Stimulated activated naive B cell treated with anti-CD40 and anti-IgM and Interleukin-4, amounts not matched to agents 10 μg/mL and 1 μg/mL and 100 μg/mL, for 72 hours (primary cell): ENCODE measurements at regions not wholly inside any gene's neighbourhood (a gene's known extent, or its start where the extent isn't known, plus 50 kb on each side); places are given as distances from the start of the nearest gene placed in this dataset.

Experiments used
- ATAC-seq, 2 donors: fragments of 150-1000 bp; cut with Tn5 transposase; replicated peaks; 2 replicates each; pipeline ENCODE4 v1.10.0; 2021; ENCODE audit warnings: moderate library complexity in 1 of 2
- DNase-seq: peaks from one replicate; pipeline ENCODE4 v3.0.0; 2021
- H3K27ac Mint-ChIP-seq: one replicate; pipeline ENCODE4 v1.8.0; 2022; ENCODE audit warnings: mild to moderate bottlenecking, mixed read lengths
- H3K27me3 Mint-ChIP-seq, 2 donors: one replicate each; pipeline ENCODE4 v1.8.0; 2022; ENCODE audit warnings: mixed read lengths in 2 of 2
- H3K36me3 Mint-ChIP-seq, 2 donors: one replicate each; pipeline ENCODE4 v1.8.0; 2022; ENCODE audit warnings: mixed read lengths in 2 of 2, mild to moderate bottlenecking in 1 of 2
- H3K4me1 Mint-ChIP-seq, 2 donors: one replicate each; pipeline ENCODE4 v1.8.0; 2022; ENCODE audit warnings: mixed read lengths in 2 of 2, mild to moderate bottlenecking in 1 of 2
- H3K4me3 Mint-ChIP-seq, 2 donors: one replicate each; pipeline ENCODE4 v1.8.0; 2022; ENCODE audit warnings: mild to moderate bottlenecking in 2 of 2, mixed read lengths in 2 of 2, moderate library complexity in 1 of 2
- H3K9me3 Mint-ChIP-seq, 2 donors: one replicate each; pipeline ENCODE4 v1.8.0; 2022; ENCODE audit warnings: mixed read lengths in 2 of 2, mild to moderate bottlenecking in 1 of 2

- Mint-ChIP-seq H3K4me3 (no peak overlapping the region), H3K27ac (no peak overlapping the region), H3K27me3 (no peaks in the 10 kb centered on the region), H3K9me3 (peaks cover 0 to 3% of the 10 kb centered on the region in 2 donors), H3K36me3 (no peaks in the 10 kb centered on the region), H3K4me1 (no peaks in the 10 kb centered on the region)
- no peak for ATAC-seq
- DNase-seq: no peak
Measured at GRCh38 chr1:189866606-189867005, 611.1 kb downstream of the BRINP3 start.

GRCh38 chr1:189868021-189868420, 609.6 kb downstream of the BRINP3 start:
- H3K4me1 Mint-ChIP-seq: no peaks in the 10 kb centered on the region
- no peaks in the 10 kb centered on the region for H3K27me3 Mint-ChIP-seq
- ATAC-seq (no peak), DNase-seq (no peak)
- no peak overlapping the region for H3K27ac Mint-ChIP-seq
- no peaks in the 10 kb centered on the region for H3K36me3 Mint-ChIP-seq
- no peak overlapping the region for H3K4me3 Mint-ChIP-seq
- no peaks in the 10 kb centered on the region for H3K9me3 Mint-ChIP-seq

GRCh38 chr1:189874715-189875435, 602.8 kb downstream of the BRINP3 start:
- no peak for DNase-seq
- no peaks in the 10 kb centered on the region for H3K36me3 Mint-ChIP-seq
- no peak overlapping the region for H3K27ac Mint-ChIP-seq
- no peak overlapping the region for H3K4me3 Mint-ChIP-seq
- ATAC-seq: no peak
- H3K27me3 Mint-ChIP-seq: no peaks in the 10 kb centered on the region
- no peaks in the 10 kb centered on the region for H3K4me1 Mint-ChIP-seq
- H3K9me3 Mint-ChIP-seq: peaks cover 0 to 1% of the 10 kb centered on the region in 2 donors

- Mint-ChIP-seq H3K4me3 (no peak overlapping the region), H3K27ac (no peak overlapping the region), H3K9me3 (peaks cover 0 to 6% of the 10 kb centered on the region in 2 donors)
Measured at GRCh38 chr1:189880135-189880534, 597.5 kb downstream of the BRINP3 start.

GRCh38 chr1:189899686-189900425, 577.8 kb downstream of the BRINP3 start:
- Mint-ChIP-seq H3K27ac (no peak overlapping the region), H3K36me3 (no peaks in the 10 kb centered on the region), H3K4me1 (no peaks in the 10 kb centered on the region), H3K9me3 (peaks cover 0 to 7% of the 10 kb centered on the region in 2 donors), H3K4me3 (no peak overlapping the region), H3K27me3 (no peaks in the 10 kb centered on the region)
- no peak for DNase-seq
- no peak for ATAC-seq

More at GRCh38 chr1:189880135-189880534, 597.5 kb downstream of the BRINP3 start:
- Mint-ChIP-seq H3K4me1 (no peaks in the 10 kb centered on the region), H3K36me3 (no peaks in the 10 kb centered on the region), H3K27me3 (no peaks in the 10 kb centered on the region)
- DNase-seq: no peak
- no peak for ATAC-seq

GRCh38 chr1:189904509-189904908, 573.2 kb downstream of the BRINP3 start:
- no peaks in the 10 kb centered on the region for H3K27me3 Mint-ChIP-seq
- DNase-seq (no peak), ATAC-seq (no peak)
- H3K27ac Mint-ChIP-seq: no peak overlapping the region
- peaks cover 6 to 9% of the 10 kb centered on the region in 2 donors for H3K9me3 Mint-ChIP-seq
- H3K4me1 Mint-ChIP-seq: no peaks in the 10 kb centered on the region
- no peaks in the 10 kb centered on the region for H3K36me3 Mint-ChIP-seq
- no peak overlapping the region for H3K4me3 Mint-ChIP-seq

- Mint-ChIP-seq H3K36me3 (no peaks in the 10 kb centered on the region), H3K4me1 (no peaks in the 10 kb centered on the region), H3K27me3 (no peaks in the 10 kb centered on the region), H3K4me3 (no peak overlapping the region), H3K27ac (no peak overlapping the region), H3K9me3 (peaks cover 6 to 9% of the 10 kb centered on the region in 2 donors)
- DNase-seq: no peak
- no peak for ATAC-seq
Measured at GRCh38 chr1:189908113-189908512, 569.6 kb downstream of the BRINP3 start.

- Mint-ChIP-seq H3K27ac (no peak overlapping the region), H3K27me3 (no peaks in the 10 kb centered on the region), H3K9me3 (peaks cover 13 to 19% of the 10 kb centered on the region in 2 donors), H3K36me3 (no peaks in the 10 kb centered on the region), H3K4me1 (no peaks in the 10 kb centered on the region), H3K4me3 (no peak overlapping the region)
- ATAC-seq (no peak), DNase-seq (no peak)
Measured at GRCh38 chr1:189921613-189922012, 556.1 kb downstream of the BRINP3 start.

- Mint-ChIP-seq H3K27ac (no peak overlapping the region), H3K4me1 (no peaks in the 10 kb centered on the region), H3K9me3 (peaks cover 9 to 15% of the 10 kb centered on the region in 2 donors), H3K27me3 (no peaks in the 10 kb centered on the region), H3K4me3 (no peak overlapping the region), H3K36me3 (no peaks in the 10 kb centered on the region)
- ATAC-seq (no peak), DNase-seq (no peak)
Measured at GRCh38 chr1:189927641-189928040, 550.0 kb downstream of the BRINP3 start.

- ATAC-seq: no peak
- H3K27me3 Mint-ChIP-seq: no peaks in the 10 kb centered on the region
- no peak overlapping the region for H3K27ac Mint-ChIP-seq
- DNase-seq: no peak
- H3K4me3 Mint-ChIP-seq: no peak overlapping the region
- H3K4me1 Mint-ChIP-seq: no peaks in the 10 kb centered on the region
- peaks cover 5 to 12% of the 10 kb centered on the region in 2 donors for H3K9me3 Mint-ChIP-seq
- no peaks in the 10 kb centered on the region for H3K36me3 Mint-ChIP-seq
Measured at GRCh38 chr1:189929501-189930099, 548.1 kb downstream of the BRINP3 start.

- no peak for ATAC-seq
- no peak for DNase-seq
- no peaks in the 10 kb centered on the region for H3K36me3 Mint-ChIP-seq
- no peaks in the 10 kb centered on the region for H3K27me3 Mint-ChIP-seq
- peaks cover 3% of the 10 kb centered on the region in 2 donors for H3K9me3 Mint-ChIP-seq
- no peaks in the 10 kb centered on the region for H3K4me1 Mint-ChIP-seq
- H3K4me3 Mint-ChIP-seq: no peak overlapping the region
- no peak overlapping the region for H3K27ac Mint-ChIP-seq
Measured at GRCh38 chr1:189936861-189937260, 540.8 kb downstream of the BRINP3 start.

- Mint-ChIP-seq H3K27ac (no peak overlapping the region), H3K9me3 (peaks cover 0 to 3% of the 10 kb centered on the region in 2 donors), H3K4me3 (no peak overlapping the region), H3K36me3 (no peaks in the 10 kb centered on the region), H3K27me3 (no peaks in the 10 kb centered on the region), H3K4me1 (no peaks in the 10 kb centered on the region)
- DNase-seq (no peak), ATAC-seq (no peak)
Measured at GRCh38 chr1:189939967-189940366, 537.7 kb downstream of the BRINP3 start.

- no peak overlapping the region for H3K4me3 Mint-ChIP-seq
- DNase-seq (no peak), ATAC-seq (no peak)
- H3K36me3 Mint-ChIP-seq: no peaks in the 10 kb centered on the region
- no peaks in the 10 kb centered on the region for H3K27me3 Mint-ChIP-seq
- H3K9me3 Mint-ChIP-seq: peaks cover 0 to 3% of the 10 kb centered on the region in 2 donors
- no peaks in the 10 kb centered on the region for H3K4me1 Mint-ChIP-seq
- H3K27ac Mint-ChIP-seq: no peak overlapping the region
Measured at GRCh38 chr1:189941922-189942321, 535.7 kb downstream of the BRINP3 start.

GRCh38 chr1:189958756-189959155, 518.9 kb downstream of the BRINP3 start:
- Mint-ChIP-seq H3K36me3 (no peaks in the 10 kb centered on the region), H3K27ac (no peak overlapping the region), H3K4me1 (no peaks in the 10 kb centered on the region), H3K4me3 (no peak overlapping the region), H3K27me3 (no peaks in the 10 kb centered on the region), H3K9me3 (no peaks in the 10 kb centered on the region)
- ATAC-seq: no peak
- DNase-seq: no peak

GRCh38 chr1:189960769-189961168, 516.9 kb downstream of the BRINP3 start:
- no peaks in the 10 kb centered on the region for H3K9me3 Mint-ChIP-seq
- ATAC-seq: no peak
- no peaks in the 10 kb centered on the region for H3K36me3 Mint-ChIP-seq
- H3K27me3 Mint-ChIP-seq: no peaks in the 10 kb centered on the region
- no peak overlapping the region for H3K4me3 Mint-ChIP-seq
- H3K27ac Mint-ChIP-seq: no peak overlapping the region
- H3K4me1 Mint-ChIP-seq: no peaks in the 10 kb centered on the region
- no peak for DNase-seq
